OCI-LY1 (cell line): ENCODE measurements at regions not wholly inside any gene's neighbourhood (a gene's known extent, or its start where the extent isn't known, plus 50 kb on each side); places are given as distances from the start of the nearest gene placed in this dataset.

Experiments
- H2AFZ ChIP-seq: fragments of 200-600 bp; sonication (generic), shearing (Covaris generic); 2 replicates; pipeline ENCODE4 v1.6.0; 2014; ENCODE audit warnings: antibody characterized with exemption, mild to moderate bottlenecking, low read length
- H3F3A ChIP-seq: fragments of 200-600 bp; sonication (generic), shearing (Covaris generic); 2 replicates; pipeline ENCODE4 v1.6.0; 2014; ENCODE audit warnings: mild to moderate bottlenecking, antibody characterized with exemption, low read length, moderate library complexity; ENCODE audit not compliant: insufficient read depth
- H3K27ac ChIP-seq: fragments of 200-600 bp; sonication (generic); 2 replicates; pipeline ENCODE4 v1.5.1; 2014; ENCODE audit warnings: low read length, mixed run types, mild to moderate bottlenecking, low read depth; ENCODE audit not compliant: poor library complexity, severe bottlenecking
- H3K27me3 ChIP-seq: fragments of 200-600 bp; sonication (generic); 2 replicates; pipeline ENCODE4 v1.6.0; 2014; ENCODE audit warnings: antibody characterized with exemption, mild to moderate bottlenecking, low read length, moderate library complexity; ENCODE audit not compliant: insufficient read depth
- H3K36me3 ChIP-seq: fragments of 200-600 bp; sonication (generic); 2 replicates; pipeline ENCODE4 v1.6.1; 2014; ENCODE audit warnings: mild to moderate bottlenecking, antibody characterized with exemption, low read length, moderate library complexity, mixed read lengths; ENCODE audit not compliant: insufficient read depth
- H3K4me1 ChIP-seq: fragments of 200-600 bp; sonication (generic); 2 replicates; pipeline ENCODE4 v1.5.1; 2014; ENCODE audit warnings: mild to moderate bottlenecking, low read length, moderate library complexity; ENCODE audit not compliant: insufficient read depth, severe bottlenecking
- H3K4me2 ChIP-seq: fragments of 200-600 bp; sonication (generic), shearing (Covaris generic); 2 replicates; pipeline ENCODE4 v1.6.1; 2014; ENCODE audit warnings: low read length
- H3K4me3 ChIP-seq: fragments of 200-600 bp; sonication (generic); 2 replicates; pipeline ENCODE4 v1.5.1; 2014; ENCODE audit warnings: low read length, low read depth, mild to moderate bottlenecking, mixed read lengths; ENCODE audit not compliant: poor library complexity, severe bottlenecking
- H3K79me2 ChIP-seq: fragments of 200-600 bp; shearing (Covaris generic); 2 replicates; pipeline ENCODE4 v1.6.1; 2016; ENCODE audit warnings: mixed run types, low read length, mixed read lengths; ENCODE audit not compliant: insufficient read depth
- H3K9ac ChIP-seq: fragments of 200-600 bp; sonication (generic), shearing (Covaris generic); 2 replicates; pipeline ENCODE4 v1.6.1; 2014; ENCODE audit warnings: mild to moderate bottlenecking, low read length, mixed read lengths
- H3K9me2 ChIP-seq: fragments of 200-600 bp; sonication (generic), shearing (Covaris generic); 2 replicates; pipeline ENCODE4 v1.6.1; 2014; ENCODE audit warnings: low read depth, mild to moderate bottlenecking, low read length, mixed read lengths
- H3K9me3 ChIP-seq: fragments of 200-600 bp; shearing (Covaris generic); 2 replicates; pipeline ENCODE4 v1.6.1; 2014; ENCODE audit warnings: low read length, mixed read lengths
- H4K20me1 ChIP-seq: fragments of 200-600 bp; sonication (generic), shearing (Covaris generic); 2 replicates; pipeline ENCODE4 v1.6.0; 2016; ENCODE audit warnings: mild to moderate bottlenecking, low read length; ENCODE audit not compliant: insufficient read depth
- EZH2 ChIP-seq: fragments of 200-600 bp; sonication (generic), shearing (Covaris generic); IDR thresholded peaks from 2 replicates; pipeline ENCODE4 v1.8.0; 2017; ENCODE audit warnings: borderline replicate concordance, mixed run types, mild to moderate bottlenecking, antibody characterized with exemption, low read length, moderate library complexity, mixed read lengths
- TF ChIP-seq, protein P1 (sequence below): fragments of 200-600 bp; sonication (generic), shearing (Covaris generic); IDR thresholded peaks from 2 replicates; pipeline ENCODE4 v1.5.1; 2017; ENCODE audit warnings: mild to moderate bottlenecking, antibody characterized with exemption, low read length, moderate library complexity, mixed read lengths

DNA sequence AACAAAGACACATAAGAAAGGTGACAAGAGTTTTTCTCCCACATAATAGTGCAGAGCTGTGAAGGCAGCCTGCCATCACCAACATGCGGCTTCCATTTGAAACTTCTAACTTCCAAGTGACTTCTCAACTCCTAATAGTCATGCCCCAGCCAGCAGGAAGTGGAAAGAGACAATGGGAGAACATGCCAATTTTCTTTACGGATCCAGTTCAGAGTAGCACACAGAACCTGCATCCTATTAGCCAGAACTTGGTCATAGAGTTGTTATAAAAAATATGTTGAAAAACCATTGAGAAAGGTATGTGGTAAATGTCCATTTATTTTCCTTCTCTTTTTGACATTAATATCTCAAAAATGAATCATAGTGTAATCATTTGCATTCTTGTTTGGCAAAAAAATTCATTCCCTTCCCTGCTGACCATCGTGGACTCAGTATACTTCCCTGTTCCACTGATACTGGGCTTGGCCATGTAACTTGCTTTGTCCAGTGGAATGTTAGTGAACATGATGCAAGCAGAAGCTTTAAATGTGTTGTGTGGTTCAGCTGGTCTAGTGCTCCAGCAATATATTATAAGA lies 197.4 kb downstream of the SEC16B start:
- H3K79me2 ChIP-seq = no peaks in the 10 kb centered on the region
- peaks cover 6% of the 10 kb centered on the region; the same call in 1 of the 2 replicates for H3K27me3 ChIP-seq
- H3K27ac ChIP-seq = no peak overlapping the region
- no peak overlapping the region for H2AFZ ChIP-seq
- TF ChIP-seq, protein P1, sequence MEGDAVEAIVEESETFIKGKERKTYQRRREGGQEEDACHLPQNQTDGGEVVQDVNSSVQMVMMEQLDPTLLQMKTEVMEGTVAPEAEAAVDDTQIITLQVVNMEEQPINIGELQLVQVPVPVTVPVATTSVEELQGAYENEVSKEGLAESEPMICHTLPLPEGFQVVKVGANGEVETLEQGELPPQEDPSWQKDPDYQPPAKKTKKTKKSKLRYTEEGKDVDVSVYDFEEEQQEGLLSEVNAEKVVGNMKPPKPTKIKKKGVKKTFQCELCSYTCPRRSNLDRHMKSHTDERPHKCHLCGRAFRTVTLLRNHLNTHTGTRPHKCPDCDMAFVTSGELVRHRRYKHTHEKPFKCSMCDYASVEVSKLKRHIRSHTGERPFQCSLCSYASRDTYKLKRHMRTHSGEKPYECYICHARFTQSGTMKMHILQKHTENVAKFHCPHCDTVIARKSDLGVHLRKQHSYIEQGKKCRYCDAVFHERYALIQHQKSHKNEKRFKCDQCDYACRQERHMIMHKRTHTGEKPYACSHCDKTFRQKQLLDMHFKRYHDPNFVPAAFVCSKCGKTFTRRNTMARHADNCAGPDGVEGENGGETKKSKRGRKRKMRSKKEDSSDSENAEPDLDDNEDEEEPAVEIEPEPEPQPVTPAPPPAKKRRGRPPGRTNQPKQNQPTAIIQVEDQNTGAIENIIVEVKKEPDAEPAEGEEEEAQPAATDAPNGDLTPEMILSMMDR = no peak
- TF ChIP-seq EZH2 = no peak
- H3K4me1 ChIP-seq = no peaks in the 10 kb centered on the region
- H3K4me2 ChIP-seq = no peak overlapping the region
- H3F3A ChIP-seq = no peaks in the 10 kb centered on the region
- H3K36me3 ChIP-seq = no peaks in the 10 kb centered on the region
- no peaks in the 10 kb centered on the region for H3K9me2 ChIP-seq
- no peak overlapping the region for H3K9ac ChIP-seq
- H3K9me3 ChIP-seq = peaks cover 3% of the 10 kb centered on the region; the same call in 1 of the 2 replicates
- H3K4me3 ChIP-seq = no peak overlapping the region
- H4K20me1 ChIP-seq = no peaks in the 10 kb centered on the region

DNA sequence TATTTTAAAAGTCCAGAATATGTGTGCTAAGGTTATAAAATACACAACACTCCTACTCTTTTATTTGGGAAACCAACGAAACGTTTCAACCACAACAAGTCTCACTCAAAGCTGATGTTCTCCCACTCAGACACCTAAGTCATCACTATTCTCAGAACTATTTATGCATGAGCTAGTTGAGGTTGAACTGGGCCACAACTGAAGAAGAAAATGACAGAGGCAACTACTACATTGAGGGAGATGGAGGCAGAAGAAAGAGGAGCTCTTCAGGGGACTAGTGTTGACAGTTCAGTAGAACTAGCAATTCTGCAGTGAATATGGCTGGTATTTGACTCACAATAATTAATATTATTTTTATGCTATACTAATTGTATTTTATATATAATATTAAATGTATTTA lies 198.2 kb downstream of the SEC16B start:
- Histone ChIP-seq H3K36me3 (no peaks in the 10 kb centered on the region), H3K27me3 (peaks cover 6% of the 10 kb centered on the region; the same call in 1 of the 2 replicates), H3K4me3 (no peak overlapping the region), H4K20me1 (no peaks in the 10 kb centered on the region), H3K27ac (no peak overlapping the region), H3K79me2 (no peaks in the 10 kb centered on the region), H3K9me2 (no peaks in the 10 kb centered on the region), H3K4me2 (no peak overlapping the region), H3K9ac (no peak overlapping the region), H3K9me3 (peaks cover 3% of the 10 kb centered on the region; the same call in 1 of the 2 replicates), H3F3A (no peaks in the 10 kb centered on the region), H3K4me1 (no peaks in the 10 kb centered on the region), H2AFZ (no peak overlapping the region)
- TF ChIP-seq EZH2 = no peak

DNA sequence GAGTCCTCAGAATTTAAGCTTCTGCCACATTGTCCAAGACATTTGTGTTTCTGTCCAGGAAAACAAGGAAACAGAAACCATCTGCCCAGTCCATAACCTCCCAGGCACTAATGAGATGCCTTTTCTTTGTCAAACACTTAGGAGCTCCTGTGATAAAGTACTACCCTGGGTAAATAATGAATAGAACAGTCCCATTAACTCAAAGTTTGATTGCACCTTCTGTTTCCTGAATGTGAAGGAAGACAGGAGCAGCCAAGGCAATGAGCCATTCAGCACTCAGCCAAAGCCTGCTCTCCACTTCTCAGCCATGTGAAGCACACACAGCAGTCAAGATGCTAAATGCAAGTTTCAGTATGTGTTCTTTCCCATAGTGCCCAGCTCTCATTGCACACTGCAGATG lies 199.8 kb downstream of the SEC16B start:
- no peaks in the 10 kb centered on the region for H3K4me1 ChIP-seq
- H3K9me2 ChIP-seq = no peaks in the 10 kb centered on the region
- no peak overlapping the region for H3K27ac ChIP-seq
- H3K79me2 ChIP-seq = no peaks in the 10 kb centered on the region
- no peak overlapping the region for H3K4me2 ChIP-seq
- no peaks in the 10 kb centered on the region for H3F3A ChIP-seq
- H3K36me3 ChIP-seq = no peaks in the 10 kb centered on the region
- TF ChIP-seq, protein P1 = no peak
- TF ChIP-seq EZH2 = no peak
- no peak overlapping the region for H3K4me3 ChIP-seq
- no peak overlapping the region for H2AFZ ChIP-seq
- H3K9ac ChIP-seq = no peak overlapping the region
- H3K27me3 ChIP-seq = peaks cover 6% of the 10 kb centered on the region; the same call in 1 of the 2 replicates
- peaks cover 3% of the 10 kb centered on the region; the same call in 1 of the 2 replicates for H3K9me3 ChIP-seq
- no peaks in the 10 kb centered on the region for H4K20me1 ChIP-seq
